OCI-M2 (cell line): ENCODE measurements at regions not wholly inside any gene's neighbourhood (a gene's known extent, or its start where the extent isn't known, plus 50 kb on each side); places are given as distances from the start of the nearest gene placed in this dataset.
"Not testable (repeated sequence)": the region's sequence is repeated elsewhere in the genome, so short reads cannot be mapped to it uniquely, and the experiment has no call there.

Source experiments
- DNase-seq: peaks from one replicate; lab custom pipeline; 2025; ENCODE audit not compliant: unreplicated experiment; lab: John Stamatoyannopoulos, UW

DNA sequence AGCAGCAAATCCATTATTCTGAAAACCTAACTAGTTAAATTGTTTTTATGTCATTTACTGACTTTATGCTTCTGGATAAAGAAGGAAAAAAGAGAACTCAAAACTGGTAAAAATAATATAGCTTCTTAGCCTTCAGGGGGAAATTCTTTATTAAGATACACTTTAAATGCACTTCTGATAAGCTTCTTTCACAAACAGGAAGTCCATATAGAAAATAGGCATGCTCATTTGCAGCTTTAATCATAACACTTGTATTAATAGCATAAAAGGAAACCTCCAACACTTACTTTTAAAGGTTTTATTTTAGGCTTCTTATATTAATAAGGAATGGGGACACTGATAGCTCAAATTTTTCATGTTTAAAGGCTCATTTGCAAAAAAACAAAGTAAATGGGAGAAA is 538.0 kb upstream of the SLC35B3 start:
- no peak for DNase-seq

DNA sequence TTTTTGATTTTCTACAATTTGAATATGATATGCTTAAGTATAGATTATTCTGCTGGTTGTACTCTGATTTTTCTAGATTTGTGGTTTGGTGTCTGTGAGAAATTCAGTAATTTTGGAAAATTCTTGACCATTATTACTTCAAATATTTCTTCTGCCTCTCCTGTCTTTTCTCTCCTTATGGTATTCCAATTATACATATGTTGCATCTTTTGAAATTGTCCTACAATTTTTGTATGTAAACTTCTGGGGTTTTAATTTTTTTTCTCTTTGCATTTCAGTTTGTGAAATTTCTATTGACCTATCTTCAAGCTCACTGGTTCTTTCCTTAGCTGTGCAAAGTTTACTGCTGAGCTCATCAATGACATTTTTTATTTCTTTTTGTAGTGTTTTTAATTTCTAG is 534.4 kb upstream of the SLC35B3 start:
- no peak for DNase-seq

DNA sequence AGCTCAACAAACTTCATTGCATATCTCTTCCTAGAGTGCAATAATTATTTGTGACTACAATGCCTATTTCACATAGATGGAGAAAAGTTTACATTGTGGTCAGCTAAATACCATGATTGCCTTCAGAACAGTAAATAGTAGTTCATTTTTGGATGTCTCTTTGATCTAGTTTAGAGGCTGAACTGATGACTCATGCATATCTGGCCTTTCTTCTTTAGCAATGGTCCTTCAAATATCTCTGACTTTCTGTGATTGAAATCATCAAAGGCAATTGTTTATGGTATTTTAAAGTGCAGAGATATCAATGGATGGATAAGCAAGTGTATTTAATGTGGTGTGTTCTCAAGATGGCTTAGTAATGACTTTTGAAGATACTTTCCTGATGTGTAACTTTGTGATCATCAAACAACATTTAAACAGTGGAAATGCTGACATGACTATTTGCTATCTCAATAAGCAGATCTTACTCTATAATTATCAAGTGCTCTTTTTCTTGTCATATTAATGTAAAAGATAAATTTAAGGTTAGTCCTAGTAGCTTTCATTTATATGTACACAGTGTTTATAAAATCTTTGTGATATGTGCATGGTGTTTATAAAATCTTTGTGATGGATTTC is 523.7 kb upstream of the SLC35B3 start:
- DNase-seq = no peak

DNA sequence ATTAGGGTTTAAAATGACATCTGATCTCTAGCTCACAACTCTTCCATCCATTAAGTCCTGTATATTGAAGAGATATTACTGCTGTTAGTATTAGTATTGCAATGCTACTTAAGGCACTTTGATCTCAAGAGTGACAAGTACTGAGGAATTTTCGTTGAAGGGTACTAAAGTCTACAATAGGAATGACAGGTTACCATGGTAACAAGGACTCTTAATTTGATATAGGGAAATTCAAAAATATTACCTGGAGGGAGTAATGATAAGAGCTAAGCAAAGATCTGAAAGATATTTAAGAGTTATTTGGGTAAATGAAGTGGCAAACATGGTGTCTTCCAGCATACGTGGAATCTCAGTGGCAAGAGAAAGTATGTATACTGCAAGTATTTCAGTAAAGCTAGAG is 518.0 kb upstream of the SLC35B3 start:
- no peak for DNase-seq

DNA sequence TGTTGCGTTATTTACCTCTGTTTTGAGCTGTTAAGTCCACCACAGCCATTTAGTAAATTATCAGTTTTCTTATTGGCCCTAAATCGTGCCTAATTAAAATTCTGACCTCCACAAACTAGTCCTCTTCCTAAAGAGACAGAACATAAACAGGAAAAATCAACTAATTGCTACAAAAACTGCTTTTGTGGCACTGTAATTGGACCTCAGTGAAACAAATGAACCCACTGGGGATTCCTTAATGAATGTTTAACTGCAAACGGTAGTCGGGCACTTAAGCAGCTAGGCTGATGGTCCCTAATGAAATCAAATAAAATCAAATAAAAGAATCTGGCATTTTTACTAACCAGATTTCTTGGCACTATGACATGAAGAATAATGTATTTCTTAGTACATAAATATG is 513.4 kb upstream of the SLC35B3 start:
- DNase-seq = no peak

DNA sequence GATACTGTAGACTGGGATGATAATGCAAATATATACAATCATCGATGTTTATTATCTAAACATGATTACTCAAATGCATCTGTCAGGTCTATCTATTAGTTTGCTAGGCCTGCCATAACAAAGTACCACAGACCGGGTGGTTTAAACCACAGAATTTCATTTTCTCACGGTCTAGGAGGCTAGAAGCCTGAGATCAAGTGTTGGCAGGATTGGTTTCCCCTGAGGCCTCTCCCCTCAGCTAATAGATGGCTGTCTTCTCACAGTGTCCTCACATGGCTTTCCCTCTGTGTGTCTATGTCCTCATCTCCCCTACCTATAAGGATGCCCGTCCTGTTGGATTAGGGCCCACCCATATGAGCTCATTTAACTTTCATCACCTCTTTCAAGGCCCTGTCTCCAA is 512.6 kb upstream of the SLC35B3 start:
- no peak for DNase-seq

DNA sequence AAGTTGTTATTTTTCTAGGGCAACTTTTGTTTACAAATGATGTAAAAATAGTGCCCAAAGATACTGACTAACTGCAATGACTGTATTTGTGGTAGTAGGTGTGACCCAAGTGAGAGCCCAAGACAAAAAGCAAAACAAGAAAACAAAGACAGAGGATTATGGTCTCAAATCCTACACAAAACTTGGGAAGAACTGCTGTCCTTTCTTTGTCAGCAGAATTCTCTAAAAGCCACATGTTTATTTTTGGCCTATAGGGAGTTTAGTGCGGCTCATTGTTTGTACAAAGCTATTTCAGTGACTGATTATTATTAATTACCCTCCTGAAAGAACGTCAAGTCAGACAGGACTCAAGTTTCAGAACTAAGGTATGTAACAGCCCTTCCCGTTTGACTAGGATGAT is 509.2 kb upstream of the SLC35B3 start:
- no peak for DNase-seq

DNA sequence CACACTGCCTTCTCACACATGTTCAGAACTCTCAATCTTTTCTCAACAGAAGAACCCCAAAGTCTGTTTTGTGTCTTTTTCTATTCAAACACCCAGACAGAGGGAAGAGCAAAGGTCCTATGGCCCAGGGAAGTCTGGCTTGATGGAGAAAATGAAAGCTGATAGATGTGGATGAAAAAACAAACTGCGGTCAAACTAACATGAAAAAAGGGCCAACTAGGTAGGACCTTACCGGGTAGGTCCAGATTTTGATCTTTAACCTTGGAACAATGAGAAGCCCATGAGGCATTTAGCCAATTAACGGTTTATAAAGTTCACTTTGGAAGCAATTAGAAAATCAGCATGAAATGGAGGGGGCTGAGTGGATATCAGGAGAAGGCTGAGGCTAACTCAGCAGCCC is 507.7 kb upstream of the SLC35B3 start:
- DNase-seq = no peak

DNA sequence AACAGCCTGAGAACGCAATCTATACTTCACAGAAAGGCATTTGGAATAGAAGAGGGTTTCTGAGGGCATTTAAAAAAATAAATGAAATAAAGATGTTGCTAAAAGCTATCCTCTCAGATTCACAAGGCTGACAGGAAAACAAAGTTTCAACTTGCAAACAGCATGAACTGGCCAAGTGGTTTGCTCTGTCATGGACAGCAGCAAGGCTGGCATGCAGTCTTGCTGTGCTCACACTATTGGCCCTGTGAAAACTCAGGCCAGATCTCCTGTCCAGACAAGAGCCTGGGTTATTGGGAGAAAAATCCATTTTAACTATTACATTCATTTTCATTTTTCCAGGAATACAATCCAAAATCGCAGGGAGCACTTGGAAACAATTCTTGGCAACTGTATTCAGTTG is 506.2 kb upstream of the SLC35B3 start:
- DNase-seq = no peak

DNA sequence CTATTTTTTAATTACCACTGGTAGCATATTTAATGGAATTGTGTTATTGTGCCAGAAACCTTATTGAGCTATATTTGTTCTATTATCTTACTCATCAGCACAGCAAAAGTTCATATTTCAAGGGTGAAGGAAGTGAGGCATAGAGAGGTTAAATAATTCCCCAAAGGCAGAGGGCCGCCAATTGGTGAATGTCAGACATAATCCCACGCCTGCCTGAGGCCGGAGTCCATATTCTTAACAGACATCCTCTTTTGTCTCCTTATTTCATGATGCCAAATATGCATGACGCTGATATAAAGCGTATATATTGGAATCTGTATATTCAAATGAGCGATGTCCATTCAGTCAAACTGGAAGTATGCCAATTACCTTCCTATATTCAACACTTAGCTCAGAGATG is 505.0 kb upstream of the SLC35B3 start:
- no peak for DNase-seq

DNA sequence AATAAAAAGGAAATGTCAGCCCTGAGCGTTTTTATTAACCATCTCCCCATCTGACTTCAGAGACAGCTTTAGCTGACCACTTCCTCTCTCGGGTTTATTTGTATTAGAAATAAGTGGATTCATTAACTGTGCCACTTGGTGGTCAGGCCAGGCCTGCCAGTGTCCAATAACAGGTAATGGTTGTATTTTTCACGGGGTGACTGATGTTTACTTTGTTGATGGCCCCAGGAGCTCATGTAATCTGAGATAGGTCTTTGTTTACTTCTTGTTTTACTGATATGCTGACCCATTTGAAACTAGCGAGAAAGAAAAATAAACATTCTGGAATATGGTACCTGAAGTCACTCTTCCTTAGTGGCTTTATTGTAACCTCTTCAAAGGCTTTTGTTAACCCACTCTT is 504.3 kb upstream of the SLC35B3 start:
- no peak for DNase-seq

DNA sequence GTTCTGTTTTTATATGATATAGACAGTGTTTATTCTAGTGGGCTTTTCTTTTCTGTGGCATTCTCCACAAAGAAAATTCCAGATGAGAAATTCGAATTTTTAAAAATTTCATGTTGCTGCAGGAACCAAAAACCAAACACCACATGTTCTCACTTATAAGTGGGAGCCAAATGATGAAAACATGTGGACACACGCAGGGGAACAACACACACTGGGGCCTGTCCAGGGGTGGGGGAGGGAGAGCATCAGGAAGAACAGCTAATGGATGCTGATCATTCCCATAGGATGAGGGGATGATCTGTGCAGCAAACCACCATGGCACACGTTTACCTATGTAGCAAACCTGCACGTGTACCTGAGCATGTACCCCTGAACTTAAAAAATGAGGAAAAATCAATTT is 499.0 kb upstream of the SLC35B3 start:
- DNase-seq = no peak

DNA sequence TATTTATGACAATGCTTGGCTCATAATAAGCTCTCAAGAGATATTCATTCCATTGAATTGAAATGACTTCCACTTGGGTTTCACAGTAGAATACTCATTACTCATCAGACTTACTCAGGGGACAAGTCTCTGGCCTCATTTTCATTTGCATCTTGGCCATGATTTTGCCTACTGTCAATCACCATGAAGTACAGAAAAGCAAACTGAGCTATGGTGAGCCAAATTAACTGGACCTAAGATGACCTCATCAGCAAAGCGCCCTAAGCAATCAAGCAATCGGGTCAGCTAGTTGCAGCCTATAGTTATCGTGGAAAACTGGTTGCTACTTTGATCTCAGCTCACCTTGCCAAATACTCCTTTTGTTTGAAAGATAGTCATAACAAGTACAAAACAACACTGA is 494.7 kb upstream of the SLC35B3 start:
- no peak for DNase-seq

DNA sequence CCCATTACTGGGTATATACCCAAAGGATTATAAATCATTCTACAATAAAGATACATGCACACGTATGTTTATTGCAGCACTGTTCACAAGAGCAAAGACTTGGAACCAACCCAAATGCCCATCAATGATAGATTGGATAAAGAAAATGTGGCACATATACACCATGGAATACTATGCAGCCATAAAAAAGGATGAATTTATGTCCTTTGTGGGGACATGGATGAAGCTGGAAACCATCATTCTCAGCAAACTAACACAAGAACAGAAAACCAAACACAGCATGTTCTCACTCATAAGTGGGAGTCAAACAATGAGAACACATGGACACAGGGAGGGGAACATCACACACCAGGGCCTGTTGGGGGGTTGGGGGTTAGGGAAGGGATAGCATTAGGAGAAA is 484.9 kb upstream of the SLC35B3 start:
- not testable (repeated sequence) for DNase-seq

DNA sequence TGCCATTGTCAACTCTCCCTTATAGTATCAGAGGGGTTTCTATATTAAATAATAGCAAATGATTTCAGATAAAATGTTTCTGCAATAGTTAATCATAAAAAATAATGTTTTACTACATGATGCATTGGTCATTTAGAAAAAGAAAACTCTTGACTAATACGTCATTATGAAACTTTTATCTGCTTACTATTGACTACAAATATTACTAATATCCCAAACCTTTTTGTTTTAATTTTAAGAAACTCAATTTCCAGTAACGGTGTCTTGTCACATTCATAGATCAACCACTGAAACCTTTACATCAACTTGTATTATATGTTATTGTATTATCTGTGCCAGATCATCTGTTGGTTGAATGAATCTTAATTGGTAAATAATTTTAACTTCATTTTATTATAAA is 482.9 kb upstream of the SLC35B3 start:
- DNase-seq = no peak

DNA sequence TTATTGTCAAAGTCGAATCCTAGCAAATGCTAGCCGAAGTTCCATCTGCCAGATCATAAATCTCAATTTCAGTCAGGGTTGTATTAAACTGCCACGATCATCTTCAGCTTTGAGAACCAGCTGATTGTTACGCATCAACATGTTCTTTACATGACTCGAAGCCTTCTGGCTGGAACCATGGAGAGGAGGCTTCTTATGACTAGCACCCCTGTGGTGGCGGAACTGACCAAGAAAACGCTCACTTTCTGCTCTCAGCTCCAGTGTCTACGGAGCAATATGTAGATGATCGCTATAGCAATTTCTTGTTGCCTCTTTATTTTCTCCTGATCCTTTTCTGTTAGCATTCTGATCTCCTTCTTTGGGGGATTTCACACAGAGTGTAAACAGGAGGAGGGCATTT is 479.4 kb upstream of the SLC35B3 start:
- no peak for DNase-seq

DNA sequence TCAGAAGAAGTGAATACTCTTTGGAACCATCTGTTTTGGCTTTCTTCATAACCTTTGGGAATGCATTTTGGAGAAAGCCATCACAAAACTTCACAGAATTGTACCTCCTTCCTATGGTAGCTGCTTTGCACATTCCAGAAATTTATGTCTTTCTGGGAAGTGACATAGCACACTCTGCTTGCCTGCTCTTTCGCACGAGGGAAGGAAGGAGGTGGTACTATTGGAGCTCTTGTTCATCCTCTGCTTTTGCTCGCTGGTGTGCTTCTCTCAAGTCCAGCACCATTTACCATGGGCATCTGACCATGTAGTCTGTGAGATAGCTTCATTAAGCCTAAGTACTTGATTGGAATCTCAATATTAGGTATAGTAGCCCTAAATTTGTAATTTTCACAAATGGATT is 473.3 kb upstream of the SLC35B3 start:
- no peak for DNase-seq

DNA sequence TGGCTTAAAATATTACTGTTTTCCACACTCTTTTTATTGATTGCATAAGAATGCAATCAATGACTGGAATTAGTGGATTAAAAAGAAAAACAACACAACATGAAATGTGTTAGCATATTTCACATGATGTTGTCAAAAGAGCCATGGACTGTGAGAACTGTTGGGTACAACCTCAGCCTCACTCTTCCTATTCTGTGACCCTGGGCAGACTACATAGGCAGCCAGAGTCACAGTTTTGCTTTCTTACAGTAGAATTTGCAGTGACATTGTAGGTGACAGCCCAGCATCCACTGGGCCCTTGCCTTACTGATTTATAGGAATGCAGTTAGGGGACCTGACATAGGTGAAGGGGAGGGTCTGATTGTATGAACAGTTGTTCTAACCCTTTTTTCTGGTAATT is 471.4 kb upstream of the SLC35B3 start:
- no peak for DNase-seq

DNA sequence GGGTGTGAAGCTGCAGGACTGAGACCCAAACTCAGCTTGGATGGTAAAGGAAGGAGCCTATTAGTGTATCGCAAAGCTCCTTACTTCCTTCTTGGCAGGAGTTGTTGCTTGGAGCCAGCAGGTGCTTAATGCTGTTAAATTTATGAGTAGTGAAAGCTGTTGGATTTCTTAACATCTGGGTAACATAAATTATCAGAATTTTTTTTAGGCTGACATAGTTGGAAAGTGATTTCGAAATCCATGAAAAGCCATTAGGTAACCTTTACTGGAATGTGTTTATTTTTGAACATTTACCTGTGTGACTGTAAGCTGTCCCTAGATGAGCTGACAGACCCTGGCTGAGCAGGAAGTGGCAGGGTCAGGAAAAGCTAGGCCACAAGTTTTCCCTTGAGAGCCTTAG is 470.4 kb upstream of the SLC35B3 start:
- no peak for DNase-seq

DNA sequence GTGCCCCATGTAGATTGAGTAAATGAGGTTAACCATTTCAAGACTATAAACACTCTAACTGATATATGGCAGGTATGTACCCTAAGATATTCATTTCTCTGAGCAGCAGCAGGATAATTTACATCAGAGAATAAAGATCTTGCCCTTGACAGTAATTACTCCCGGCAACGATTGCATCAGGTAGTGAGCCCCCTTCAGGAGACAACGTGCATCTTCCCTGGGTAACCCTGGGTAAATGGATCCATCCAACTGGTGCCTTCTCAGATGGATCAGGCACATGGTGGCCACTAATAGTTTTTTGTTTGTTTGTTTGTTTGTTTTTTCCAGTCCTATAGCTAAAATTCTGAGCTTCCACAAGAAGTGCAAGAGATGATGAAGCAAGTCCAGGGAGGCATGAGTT is 469.4 kb upstream of the SLC35B3 start:
- no peak for DNase-seq

DNA sequence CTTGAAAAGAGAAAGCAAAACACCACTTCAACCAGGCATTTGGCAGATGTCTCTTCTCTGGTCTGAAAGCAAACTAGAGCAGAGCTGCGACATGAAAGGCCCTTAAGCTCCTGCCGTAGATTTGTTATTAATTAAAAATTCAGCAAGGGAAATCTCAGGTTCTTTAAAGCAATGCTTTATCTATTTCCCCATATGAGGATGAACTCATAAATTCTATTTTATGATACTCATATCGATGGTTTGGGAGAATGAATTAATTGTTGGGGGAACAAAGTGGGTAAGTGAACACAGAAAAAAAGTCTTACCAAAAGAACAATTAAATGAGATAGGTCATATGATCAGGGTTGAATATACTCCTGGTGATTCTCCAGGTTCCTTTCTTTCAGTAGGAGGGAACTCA is 464.7 kb upstream of the SLC35B3 start:
- no peak for DNase-seq

DNA sequence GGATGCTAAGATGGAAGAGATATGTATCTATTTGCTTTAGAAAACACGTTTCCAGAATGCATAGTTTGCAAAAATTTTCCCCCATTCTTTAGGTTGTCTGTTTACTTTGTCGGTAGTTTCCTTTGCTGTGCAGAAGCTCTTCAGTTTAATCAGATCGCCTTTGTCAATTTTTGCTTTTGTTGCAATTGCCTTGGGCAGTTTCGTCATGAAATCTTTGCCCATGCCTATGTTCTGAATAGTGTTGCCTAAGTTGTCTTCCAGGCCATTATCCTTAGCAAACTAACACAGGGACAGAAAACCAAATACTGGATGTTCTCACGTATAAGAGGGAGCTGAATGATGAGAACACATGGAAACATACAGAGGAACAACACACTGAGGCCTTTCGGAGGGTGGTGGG is 454.2 kb upstream of the SLC35B3 start:
- DNase-seq = no peak

DNA sequence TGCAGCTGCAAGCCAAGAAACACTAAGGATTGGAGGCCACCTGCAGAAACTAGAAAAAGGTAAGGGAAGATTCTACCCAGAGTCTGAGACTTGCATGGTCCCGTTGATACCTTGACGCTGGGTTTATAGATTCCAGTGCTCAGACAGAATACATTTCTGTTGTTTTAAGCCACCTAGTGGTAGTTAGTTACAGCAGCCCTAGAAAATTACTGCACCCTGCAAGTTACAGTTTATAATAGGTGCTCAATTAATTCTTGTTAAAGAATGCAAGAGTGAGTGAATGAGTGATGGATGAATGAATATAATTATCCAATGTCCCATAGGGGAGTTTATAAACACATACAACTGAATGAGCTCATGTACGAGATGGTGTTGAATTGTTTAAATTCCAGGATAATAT is 453.1 kb upstream of the SLC35B3 start:
- no peak for DNase-seq

DNA sequence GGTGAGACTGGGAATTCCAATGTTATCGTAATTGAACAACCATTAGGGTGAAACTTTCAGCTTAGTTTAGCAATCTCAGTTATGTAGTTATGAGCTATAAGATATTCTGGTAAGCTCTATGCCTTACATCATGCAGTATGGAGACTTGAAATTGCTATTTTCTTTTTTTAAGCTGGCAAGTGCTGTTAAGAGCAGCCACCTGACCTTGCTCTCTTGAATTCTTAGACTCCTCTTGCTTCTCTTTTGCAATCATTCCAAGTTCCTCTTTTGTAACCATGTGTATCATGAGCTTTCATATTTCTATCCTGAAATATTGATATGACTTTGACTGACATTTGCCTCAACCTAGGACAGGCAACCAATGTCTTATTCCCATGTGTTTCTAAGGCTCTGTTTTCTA is 446.3 kb upstream of the SLC35B3 start:
- DNase-seq = no peak
